ENCODE measurements at regions not wholly inside any gene's neighbourhood (a gene's known extent, or its start where the extent isn't known, plus 50 kb on each side); places are given as distances from the start of the nearest gene placed in this dataset.

DNA sequence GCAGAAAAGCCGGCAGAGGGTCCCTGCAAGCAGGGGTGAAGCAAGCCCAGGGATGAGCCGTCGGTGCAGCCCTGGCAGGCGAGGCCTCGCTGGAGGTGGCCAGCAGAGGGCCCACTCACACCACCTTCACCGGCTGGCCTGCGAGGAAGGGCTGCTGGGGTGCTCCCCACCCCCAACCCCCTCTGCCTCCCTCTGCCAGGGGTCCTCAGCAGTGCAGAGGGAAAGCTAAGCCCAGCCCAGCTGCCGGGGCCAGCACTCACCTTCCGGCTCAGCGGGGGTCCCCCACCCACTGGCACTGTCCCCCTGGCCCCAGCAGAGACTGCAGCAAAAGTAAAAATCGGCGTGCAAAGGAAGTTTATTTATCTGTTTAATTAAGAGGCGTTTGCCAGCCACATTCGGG, 113.4 kb downstream of the ENGASE start:
- TF ChIP-seq HMGA2 (CRISPR knock-in tag; IDR thresholded peaks at IDR 0.05) (no peak), JUN (CRISPR knock-in tag; IDR thresholded peaks at IDR 0.05) (no peak)
- TF ChIP-seq, protein P1, sequence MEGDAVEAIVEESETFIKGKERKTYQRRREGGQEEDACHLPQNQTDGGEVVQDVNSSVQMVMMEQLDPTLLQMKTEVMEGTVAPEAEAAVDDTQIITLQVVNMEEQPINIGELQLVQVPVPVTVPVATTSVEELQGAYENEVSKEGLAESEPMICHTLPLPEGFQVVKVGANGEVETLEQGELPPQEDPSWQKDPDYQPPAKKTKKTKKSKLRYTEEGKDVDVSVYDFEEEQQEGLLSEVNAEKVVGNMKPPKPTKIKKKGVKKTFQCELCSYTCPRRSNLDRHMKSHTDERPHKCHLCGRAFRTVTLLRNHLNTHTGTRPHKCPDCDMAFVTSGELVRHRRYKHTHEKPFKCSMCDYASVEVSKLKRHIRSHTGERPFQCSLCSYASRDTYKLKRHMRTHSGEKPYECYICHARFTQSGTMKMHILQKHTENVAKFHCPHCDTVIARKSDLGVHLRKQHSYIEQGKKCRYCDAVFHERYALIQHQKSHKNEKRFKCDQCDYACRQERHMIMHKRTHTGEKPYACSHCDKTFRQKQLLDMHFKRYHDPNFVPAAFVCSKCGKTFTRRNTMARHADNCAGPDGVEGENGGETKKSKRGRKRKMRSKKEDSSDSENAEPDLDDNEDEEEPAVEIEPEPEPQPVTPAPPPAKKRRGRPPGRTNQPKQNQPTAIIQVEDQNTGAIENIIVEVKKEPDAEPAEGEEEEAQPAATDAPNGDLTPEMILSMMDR (IDR thresholded peaks at IDR 0.05): peak; percentile 65
- TF ChIP-seq, protein P2, sequence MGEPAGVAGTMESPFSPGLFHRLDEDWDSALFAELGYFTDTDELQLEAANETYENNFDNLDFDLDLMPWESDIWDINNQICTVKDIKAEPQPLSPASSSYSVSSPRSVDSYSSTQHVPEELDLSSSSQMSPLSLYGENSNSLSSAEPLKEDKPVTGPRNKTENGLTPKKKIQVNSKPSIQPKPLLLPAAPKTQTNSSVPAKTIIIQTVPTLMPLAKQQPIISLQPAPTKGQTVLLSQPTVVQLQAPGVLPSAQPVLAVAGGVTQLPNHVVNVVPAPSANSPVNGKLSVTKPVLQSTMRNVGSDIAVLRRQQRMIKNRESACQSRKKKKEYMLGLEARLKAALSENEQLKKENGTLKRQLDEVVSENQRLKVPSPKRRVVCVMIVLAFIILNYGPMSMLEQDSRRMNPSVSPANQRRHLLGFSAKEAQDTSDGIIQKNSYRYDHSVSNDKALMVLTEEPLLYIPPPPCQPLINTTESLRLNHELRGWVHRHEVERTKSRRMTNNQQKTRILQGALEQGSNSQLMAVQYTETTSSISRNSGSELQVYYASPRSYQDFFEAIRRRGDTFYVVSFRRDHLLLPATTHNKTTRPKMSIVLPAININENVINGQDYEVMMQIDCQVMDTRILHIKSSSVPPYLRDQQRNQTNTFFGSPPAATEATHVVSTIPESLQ (CRISPR knock-in tag; IDR thresholded peaks at IDR 0.05): no peak

Data from WTC11 (cell line).